GM21515 (cell line): ENCODE measurements at regions not wholly inside any gene's neighbourhood (a gene's known extent, or its start where the extent isn't known, plus 50 kb on each side); places are given as distances from the start of the nearest gene placed in this dataset.
"Not testable (repeated sequence)": the region's sequence is repeated elsewhere in the genome, so short reads cannot be mapped to it uniquely, and the experiment has no call there.

Experiments used
- ATAC-seq: cut with Tn5 transposase; IDR thresholded peaks from one replicate; pipeline ENCODE4 v1.9.1; 2021; ENCODE audit not compliant: unreplicated experiment

DNA sequence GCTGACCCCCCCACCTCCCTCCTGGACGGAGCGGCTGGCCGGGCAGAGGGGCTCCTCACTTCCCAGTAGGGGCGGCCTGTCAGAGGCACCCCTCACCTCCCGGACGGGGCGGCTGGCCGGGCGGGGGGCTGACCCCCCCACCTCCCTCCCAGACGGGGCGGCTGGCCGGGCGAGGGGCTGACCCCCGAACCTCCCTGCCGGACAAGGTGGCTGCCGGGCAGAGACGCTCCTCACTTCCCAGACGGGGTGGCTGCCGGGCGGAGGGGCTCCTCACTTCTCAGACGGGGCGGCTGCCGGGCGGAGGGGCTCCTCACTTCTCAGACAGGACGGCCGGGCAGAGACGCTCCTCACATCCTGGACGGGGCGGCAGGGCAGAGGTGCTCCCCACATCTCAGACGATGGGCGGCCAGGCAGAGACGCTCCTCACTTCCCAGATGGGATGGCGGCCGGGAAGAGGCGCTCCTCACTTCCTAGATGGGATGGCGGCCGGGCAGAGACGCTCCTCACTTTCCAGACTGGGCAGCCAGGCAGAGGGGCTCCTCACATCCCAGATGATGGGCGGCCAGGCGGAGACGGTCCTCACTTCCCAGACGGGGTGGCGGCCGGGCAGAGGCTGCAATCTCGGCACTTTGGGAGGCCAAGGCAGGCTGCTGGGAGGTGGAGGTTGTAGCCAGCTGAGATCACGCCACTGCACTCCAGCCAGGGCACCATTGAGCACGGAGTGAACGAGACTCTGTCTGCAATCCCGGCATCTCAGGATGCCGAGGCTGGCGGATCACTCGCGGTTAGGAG is 66.2 kb upstream of the PAPPA2 start:
- ATAC-seq: not testable (repeated sequence)

DNA sequence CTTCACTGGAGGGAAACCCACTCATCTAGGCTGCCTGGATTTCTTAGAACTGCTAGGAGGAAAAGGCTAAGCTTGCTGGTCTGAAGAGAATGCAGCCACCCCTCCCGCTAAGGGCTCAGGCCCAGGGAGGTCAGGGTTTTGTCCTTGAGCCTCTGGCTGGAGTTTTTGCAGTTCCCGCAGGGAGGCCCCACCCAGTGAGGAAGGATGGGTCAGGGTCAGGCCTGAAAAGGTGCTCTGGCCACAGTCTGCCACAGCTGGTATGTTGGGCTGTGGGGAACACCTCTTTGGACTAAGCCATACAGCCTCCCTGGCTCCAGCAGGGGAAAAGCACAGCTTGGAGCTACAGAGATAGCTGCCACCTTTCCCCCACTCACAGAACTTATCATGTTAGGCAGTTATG is 71.4 kb upstream of the PAPPA2 start:
- ATAC-seq: no peak

DNA sequence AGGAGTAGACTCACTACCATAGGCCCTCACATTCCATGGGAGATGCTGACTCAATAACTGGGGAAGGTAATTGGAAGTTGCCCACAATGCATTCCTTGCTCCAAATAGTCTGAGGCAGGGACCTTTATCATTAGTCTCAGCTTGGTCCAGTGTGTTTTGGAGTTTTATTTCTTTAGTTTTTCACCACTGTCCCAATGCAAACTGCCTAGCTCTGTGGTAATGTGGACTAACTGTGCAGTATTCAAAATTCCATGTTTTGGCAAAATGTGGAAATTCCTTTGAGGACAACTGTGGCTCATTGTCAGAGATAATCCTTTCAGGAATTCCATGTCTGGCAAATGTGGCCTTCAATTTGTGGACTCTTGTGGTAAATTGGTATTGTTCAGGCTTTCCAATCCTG is 78.1 kb upstream of the PAPPA2 start:
- ATAC-seq: no peak

DNA sequence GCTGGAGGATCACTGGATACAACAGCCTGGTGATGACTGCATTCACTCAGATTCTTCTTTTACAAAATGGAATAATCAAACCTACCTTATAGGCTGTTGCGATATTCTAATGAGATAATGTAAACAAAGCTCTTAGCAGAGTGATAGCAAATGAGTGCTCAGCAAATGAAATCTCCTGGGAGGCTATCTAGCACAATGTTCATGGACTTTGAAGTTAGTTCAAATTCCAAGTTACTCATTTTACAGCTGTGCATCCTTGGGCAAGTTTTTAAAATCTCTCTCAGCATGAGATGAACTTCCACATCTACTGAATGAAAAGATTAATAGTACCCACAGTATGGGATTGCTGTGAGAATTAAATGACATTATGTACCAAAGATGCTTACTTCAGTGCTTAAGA is 80.8 kb upstream of the PAPPA2 start:
- no peak for ATAC-seq

DNA sequence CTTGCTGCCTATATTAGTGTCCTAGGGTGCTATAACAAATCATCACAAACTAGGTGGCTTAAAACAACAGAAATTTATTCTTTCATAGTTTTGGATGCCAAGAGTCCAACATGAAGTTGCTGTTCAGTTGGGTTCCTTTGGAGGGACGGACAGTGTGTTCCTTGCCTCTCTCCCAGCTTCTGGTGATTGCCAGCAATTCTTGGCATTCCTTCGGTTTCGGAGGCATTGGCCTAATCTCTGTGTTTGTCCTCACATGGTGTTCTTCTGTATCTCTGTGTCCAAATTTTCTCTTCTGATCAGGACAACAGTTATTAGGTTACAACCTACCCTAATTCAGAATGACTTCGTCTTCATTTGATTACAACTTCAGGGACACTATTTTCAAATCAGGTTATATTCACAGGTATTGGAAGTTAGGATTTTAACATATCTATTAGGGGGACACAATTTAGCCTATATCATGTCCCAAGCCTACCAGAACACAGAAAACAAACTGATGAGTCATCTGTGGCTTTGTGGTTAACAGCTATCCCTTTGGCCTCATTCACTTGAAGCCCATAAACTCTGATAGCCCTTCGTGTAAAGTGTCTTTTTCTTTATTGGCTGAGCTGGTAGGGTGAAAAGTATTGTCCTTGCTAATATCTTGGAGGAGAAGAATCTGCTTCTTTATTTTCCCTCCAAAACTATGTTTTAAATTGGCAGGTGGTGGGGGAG is 83.2 kb upstream of the PAPPA2 start:
- no peak for ATAC-seq

DNA sequence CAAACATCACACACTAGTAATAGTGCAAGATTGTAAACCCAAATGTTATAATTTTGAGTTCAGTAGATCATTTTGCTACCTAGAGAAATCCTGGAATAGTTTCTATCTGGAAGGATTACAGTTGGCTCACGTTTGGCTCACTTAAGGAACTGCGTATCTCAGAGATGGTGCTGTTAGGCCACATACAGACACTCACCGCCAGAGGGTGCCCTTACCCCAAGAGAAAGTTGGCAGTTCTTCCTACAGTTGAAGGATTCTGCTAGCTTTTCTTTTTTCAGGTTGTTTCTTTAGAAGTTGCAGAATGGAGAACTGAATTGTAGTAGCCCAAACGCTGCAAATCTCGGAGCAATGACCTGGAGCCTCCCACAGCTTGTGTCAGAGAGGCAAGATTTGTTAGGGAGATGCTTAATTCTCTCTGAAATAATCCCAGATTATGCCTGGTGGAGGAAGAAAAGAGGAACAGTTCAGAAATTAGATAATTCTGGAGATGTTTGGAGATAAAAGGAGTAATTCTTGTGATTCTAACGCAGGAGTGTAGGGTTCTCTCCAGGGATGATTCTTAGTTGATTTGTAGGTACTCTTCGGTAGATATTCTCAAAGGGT is 87.9 kb upstream of the PAPPA2 start:
- peak; percentile 93 for ATAC-seq

DNA sequence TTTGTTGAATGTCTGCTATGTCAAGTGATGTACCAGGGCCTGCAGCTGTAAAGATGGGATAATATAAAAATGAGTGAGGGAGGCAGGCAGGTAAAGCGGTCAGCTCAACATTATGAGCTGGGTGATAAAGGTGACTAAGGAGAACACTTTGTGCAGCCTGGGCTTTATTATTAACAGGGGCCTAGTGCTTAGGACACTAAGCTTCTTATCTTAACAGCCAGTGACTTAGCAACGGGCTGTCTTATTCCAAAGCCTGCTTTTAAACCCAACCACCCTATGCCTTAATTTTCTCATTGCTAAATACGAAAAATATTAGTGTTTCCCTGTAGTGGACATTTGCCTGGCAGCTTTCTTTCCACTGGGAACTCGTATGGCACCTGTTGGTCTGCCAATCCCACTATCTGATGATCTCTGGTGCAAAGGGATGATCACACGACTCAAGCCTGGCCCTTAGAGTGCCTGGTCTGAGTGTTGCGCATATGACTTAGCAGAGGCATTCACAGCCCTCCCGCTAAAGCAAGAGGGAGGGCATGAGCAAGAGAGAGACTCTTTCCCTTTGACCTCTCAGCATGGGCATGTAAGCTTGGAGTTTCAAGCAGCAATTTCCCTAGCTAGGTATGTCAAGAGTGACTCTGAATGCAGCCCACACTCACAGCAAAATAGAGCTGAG is 98.6 kb upstream of the PAPPA2 start:
- no peak for ATAC-seq

DNA sequence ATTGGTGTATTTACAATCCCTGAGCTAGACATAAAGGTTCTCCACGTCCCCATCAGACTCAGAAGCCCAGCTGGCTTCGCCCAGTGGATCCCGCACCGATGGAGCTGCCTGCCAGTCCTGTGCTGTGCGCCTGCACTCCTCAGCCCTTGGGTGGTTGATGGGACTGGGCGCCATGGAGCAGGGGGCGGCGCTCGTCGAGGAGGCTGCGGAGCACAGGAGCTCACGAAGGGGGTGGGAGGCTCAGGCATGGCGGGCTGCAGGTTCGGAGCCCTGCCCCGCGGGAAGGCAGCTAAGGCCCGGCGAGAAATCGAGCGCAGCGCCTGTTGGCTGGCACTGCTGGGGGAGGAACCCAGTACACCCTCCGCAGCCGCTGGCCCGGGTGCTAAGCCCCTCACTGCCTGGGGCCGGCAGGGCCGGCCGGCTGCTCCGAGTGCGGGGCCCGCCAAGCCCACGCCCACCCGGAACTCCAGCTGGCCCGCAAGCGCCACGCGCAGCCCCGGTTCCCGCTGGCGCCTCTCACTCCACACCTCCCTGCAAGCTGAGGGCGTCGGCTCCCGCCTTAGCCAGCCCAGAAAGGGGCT is 113.8 kb upstream of the PAPPA2 start:
- ATAC-seq: not testable (repeated sequence)

DNA sequence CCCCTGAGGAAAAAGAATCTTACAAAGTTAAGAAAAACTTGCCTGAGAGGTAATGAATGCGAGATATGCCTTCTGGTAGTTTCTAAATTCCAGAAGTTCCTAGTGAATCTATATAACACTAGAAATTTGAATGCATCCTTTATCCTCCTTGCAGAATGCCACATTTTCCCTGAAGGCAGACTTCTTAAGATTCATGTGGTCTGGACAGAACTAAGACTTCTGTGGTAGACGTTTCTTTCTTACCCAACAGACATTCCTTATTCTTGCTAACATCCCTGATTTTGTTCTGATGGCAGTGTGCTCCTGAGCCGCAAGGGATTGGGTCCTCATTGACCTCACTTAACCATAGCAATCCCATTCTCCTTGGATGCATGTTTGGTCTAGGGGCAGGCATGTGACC is 121.3 kb upstream of the PAPPA2 start:
- ATAC-seq: no peak

DNA sequence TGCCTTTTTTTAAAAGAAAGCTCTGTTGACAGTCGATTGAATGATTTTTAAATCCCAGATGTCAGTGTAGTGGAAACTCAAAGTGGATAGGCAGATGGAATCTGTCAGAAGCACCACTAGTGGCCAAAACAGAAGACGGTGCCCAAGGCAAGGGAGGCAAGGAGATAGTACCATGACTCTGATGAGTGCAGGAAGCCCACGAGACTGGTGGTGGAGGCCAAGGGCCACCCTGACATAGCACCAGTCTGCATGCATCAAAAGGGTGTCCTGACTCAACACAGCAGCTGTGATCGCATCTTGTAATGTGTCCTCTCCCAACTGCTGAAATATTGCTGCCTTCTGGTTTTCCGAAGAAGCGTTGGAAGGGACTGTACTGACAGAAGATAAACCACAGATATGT is 124.1 kb upstream of the PAPPA2 start:
- ATAC-seq: no peak

DNA sequence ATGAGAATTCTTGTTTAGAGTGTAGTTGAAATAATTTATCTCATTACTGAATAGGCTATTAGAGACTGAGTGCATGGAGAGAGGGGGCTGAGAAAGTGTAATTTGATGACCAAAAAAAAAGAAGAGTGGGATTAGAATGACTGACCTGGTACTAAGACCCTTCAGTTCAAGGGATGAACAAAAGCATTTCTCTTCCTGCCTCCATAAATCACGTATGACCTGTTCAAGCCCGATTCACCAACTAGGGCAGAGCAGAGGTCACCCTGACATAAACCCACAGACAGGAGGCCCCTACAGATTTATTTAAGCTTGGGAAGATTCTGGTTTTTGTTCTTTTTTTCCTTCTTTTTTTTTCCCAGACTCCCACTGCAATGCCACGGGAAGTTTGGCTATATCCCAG is 123.7 kb upstream of the COP1 start:
- ATAC-seq: no peak

DNA sequence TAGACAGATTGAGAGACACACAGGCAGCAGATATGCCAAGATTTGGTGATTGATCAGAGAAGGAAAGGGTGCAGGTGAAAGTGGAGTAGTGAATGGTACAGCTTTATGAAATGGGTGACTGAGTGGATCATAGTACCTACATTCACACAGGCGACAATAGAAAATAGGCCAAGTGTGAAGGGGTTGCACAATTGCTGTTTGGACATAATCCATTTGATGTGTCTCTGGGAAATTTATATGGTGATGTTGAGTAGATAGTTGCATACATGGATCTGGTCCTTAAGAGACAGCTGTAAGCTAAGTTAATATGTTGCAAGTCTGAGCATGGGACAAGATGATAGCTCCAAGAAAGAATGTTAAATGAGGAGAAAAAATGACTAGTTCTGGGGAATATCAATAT is 118.6 kb upstream of the COP1 start:
- no peak for ATAC-seq

DNA sequence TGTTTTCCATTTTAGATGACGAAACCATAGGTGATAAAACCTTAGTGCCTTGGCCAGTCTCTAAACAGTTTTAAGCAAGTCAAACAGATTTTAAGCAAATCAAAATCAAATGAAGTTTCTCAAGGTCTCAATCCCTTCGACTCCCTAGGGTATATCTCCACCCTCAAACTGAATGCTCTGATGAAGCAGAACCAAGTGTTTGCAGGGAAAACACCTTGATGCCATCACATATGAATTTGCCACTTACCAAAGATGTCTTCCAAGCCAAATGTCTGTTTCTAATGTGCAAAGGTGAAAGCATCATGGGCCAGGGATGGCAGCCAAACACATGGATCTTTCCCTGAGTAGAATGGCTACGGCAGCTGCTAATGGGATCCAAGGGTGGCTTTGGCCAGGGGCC is 116.4 kb upstream of the COP1 start:
- no peak for ATAC-seq

DNA sequence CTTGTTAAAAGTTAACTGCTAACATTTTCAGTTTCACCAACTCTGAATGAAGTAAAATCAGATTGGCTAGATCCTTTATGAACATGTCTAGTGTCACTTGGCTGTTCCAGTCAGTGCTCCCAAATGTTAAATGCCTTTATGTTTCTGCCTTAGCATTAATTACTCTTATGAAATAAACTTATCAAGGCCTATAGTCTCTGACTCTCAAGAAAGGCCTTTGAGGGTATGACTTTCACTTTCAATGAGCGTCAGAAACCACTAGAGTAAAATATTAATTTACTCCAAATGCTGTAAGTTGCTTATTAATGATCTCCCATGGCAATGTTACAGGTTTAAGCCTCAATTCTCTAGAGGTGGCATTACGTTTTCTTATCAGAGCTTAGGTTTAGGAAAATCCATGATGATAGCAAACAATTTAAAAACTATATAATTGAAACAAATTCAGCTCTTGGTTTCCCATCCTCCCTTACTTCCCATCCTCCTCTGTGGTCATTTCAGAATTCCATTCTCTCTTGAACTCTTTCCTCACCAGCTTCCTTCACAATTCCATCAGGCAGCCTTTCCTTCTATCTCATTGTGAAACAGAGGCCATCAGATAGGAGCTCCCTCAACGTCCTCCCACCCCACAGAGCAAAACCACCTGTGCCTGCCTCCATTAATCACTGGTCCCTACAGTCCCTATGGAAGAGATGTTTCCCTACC is 108.6 kb upstream of the COP1 start:
- no peak for ATAC-seq

DNA sequence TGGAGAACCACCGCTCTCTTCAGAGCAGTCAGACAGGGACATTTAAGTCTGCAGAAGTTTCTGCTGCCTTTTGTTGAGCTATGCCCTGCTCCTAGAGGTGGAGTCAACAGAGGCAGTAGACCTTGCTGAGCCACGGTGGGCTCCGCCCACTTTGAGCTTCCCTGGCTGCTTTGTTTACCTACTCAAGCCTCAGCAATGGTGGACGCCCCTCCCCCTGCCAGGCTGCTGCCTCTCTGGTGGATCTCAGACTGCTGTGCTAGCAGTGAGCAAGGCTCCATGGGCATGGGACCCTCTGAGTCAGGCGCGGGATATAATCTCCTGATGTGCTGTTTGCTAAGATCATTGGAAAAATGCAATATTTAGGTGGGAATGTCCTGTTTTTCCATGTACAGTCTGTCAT is 89.5 kb upstream of the COP1 start:
- not testable (repeated sequence) for ATAC-seq

DNA sequence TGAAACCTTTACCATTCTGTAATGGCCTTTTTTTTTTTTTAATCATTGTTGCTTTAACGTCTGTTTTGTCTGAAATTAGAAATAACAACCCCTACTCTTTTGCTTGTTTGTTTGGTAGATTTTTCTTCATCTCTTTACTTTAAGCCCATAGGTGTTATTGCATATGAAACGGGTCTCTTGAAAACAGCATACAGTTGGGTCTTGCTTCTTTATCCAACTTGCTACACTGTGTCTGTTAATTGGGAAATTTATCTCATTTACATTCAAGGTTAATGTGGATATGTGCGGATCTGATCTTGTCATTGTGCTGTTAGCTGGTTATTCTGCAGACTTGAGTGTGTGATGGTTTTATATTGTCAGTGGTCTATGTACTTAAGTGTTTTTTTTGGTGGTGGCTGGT is 78.9 kb upstream of the COP1 start:
- no peak for ATAC-seq

DNA sequence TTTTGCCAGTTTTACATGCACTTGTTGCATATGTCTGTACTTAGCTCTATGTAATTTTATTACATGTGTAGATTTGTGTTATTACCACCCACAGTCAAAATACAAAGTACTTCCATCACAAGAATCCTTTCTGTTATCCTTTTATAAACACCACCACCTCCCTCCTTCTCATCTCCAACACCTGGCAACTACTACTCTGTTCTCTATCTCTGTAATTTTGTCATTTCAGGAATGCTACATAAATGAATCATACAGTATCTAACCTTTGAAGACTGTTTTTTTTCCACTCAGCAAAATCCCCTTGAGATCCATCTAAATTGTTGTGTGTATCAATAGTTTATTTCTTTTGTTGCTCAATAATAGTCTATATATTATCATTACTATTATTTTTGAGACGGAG is 64.5 kb upstream of the COP1 start:
- no peak for ATAC-seq
